KBM-7 (cell line): ENCODE measurements at regions not wholly inside any gene's neighbourhood (a gene's known extent, or its start where the extent isn't known, plus 50 kb on each side); places are given as distances from the start of the nearest gene placed in this dataset.
"Not testable (repeated sequence)": the region's sequence is repeated elsewhere in the genome, so short reads cannot be mapped to it uniquely, and the experiment has no call there.

ENCODE experiments used
- DNase-seq: peaks from one replicate; pipeline ENCODE4 v3.0.0-alpha.2; 2015
- in situ Hi-C: fragments of 300-500 bp; cut with MboI; formaldehyde crosslinking; loops from 2 replicates; pipeline ENCODE4 v1.14.3; 2020; ENCODE audit warnings: low sequenced_read_pairs, low pct_unique_long_range_greater_than_20kb, mixed read lengths

DNA sequence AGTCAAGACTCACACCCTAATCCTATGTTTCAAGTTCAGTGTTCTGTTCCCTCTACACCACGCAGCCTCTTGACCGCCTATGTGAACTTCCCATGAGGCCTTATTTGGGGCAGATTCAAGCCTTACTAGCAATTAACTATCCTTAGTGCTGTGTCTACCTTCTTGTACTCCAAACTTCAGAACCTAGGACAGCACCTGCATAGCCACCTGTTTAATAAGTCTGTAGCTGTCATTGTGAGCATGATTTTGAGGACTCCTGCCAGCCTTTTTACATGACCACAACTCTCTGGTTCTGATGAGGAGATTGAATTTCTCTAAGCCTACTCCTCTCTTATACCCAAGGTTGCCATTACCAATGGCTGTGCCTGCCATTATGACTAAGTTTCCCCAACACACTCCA, 50.8 kb upstream of the PCSK1 start:
- DNase-seq = peak; percentile 20
- in situ Hi-C loops = no loop called here

DNA sequence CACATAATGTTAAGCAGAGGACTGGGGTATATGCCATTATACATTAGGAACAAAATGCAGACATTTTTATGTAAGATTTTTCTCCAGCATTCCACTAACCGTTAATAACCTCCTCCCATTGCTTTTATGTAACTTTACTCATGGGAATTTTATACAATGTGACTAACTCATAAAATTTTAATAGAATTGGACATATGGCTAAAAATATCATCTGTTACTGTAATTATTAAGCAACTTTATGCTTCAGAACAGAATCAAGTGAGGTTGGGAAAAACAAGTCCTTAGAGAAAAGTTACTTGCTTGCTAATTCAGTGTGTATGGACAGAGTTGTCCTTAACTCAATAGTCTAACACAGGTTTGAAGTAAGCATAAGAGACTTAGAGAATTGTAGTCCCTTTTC, 54.8 kb upstream of the PCSK1 start:
- DNase-seq = no peak

GRCh38 chr5:96489532-96489931, 56.5 kb upstream of the PCSK1 start:
- in situ Hi-C loops = no loop called here
- DNase-seq = no peak

More for the DNA sequence above, 54.8 kb upstream of the PCSK1 start:
- in situ Hi-C loops = no loop called here

GRCh38 chr5:96492459-96493047, 59.5 kb upstream of the PCSK1 start:
- no peak for DNase-seq
- in situ Hi-C loops = no loop called here

DNA sequence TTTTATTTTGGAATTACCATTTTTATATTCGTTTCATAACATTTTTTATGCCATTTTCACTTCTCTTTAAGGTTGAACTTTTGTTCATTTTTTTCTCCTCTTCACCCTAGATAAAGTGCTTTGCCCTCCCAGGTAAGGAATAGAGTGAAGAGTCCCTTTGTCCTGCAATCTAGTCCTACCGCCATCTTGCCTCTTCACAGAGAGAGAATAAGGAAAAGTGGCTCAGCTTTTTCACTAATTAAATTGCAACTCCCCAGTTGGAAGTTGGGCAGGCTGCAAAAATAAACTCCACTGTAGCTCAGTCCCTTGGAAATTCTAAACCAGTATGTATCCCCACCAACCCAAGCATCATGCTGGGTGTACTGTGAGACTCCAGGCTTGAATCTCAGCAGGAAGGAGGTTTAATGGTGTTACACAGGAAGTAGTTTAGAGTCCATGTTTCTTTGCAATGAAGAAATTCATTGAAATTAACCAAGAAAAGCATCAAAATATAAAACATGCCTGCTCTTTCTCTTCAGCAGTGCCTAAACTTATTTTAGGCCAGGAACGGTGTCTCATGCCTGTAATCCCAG, 60.3 kb upstream of the PCSK1 start:
- no peak for DNase-seq
- in situ Hi-C loops = no loop called here

DNA sequence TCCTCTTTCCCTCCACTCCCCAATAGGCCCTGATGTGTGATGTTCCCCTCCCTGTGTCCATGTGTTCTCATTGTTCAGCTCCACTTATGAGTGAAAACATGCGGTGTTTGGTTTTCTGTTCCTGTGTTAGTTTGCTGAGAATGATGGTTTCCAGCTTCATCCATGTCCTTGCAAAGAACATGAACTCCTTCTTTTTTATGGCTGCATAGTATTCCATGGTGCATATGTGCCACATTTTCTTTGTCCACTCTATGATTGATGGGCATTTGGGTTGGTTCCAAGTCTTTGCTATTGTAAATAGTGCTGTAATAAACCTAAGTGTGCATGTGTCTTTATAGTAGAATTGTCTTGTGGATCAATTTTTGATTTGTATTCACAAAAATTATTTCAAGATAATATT, 62.4 kb upstream of the PCSK1 start:
- in situ Hi-C loops, DNase-seq: not testable (repeated sequence)

GRCh38 chr5:96497027-96497426, 64.0 kb upstream of the PCSK1 start:
- DNase-seq, in situ Hi-C loops: not testable (repeated sequence)

- no peak for DNase-seq
- in situ Hi-C loops = no loop called here
Observed at GRCh38 chr5:96499753-96500345, 66.8 kb upstream of the PCSK1 start.

DNA sequence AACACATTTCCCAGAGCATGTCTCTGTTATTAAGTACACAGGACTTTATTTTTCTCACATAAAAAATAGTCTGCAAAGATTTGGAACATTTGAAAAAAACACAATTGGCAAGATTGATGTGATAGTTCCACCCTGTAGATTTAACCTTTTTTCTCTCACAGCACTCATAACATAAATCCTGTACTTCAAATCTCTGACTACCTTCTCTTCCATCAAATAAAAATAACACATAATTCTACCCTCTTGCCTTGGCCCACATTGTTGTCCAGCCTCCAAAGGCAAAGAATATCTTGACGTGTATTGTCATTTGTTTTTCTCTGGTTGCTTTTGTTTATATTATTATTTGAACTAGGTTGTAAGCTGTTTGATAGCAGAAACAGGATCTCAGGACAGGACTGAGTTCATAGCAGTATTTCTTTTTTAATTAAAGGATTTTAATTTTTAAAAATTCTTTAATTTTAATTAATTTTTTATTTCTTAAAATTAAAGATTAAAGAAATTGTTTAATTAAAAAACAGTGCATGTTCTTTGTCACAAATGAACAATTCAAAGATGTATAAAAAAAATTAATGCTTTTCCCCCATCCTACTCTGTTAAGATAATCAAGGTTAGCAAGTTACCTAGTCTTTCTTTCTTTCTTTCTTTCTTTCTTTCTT, 69.1 kb upstream of the PCSK1 start:
- DNase-seq = no peak
- in situ Hi-C loops = no loop called here

GRCh38 chr5:96503501-96504236, 70.6 kb upstream of the PCSK1 start:
- no peak for DNase-seq
- in situ Hi-C loops = no loop called here

GRCh38 chr5:96506376-96506775, 73.3 kb upstream of the PCSK1 start:
- in situ Hi-C loops = no loop called here

GRCh38 chr5:96506866-96507527, 73.9 kb upstream of the PCSK1 start:
- in situ Hi-C loops = no loop called here
- DNase-seq = no peak

More at GRCh38 chr5:96506376-96506775, 73.3 kb upstream of the PCSK1 start:
- DNase-seq = no peak

DNA sequence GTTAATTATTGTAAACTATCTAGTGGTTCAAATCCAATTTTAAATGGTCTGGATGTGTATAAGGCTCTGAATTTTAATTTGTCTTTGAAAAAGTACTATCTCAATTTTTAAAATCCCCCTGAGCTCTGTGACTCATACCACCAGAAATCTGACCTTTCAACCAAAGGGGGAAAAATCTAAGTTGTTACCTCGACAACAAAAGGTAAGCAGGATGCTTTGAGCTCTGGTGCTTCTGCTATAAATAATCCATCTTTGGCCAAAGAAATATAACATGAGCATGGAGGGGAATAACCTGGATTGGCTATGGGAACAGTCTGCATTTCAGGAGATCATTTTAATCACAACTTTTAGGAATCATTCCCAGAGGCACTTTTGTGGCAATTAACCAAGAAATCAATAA, 76.3 kb upstream of the PCSK1 start:
- in situ Hi-C loops = no loop called here
- no peak for DNase-seq

GRCh38 chr5:96509721-96510350, 76.8 kb upstream of the PCSK1 start:
- no peak for DNase-seq
- in situ Hi-C loops = no loop called here

- in situ Hi-C loops = no loop called here
Observed at GRCh38 chr5:96516631-96517071, 83.6 kb upstream of the PCSK1 start.

GRCh38 chr5:96517295-96517694, 84.2 kb upstream of the PCSK1 start:
- in situ Hi-C loops = no loop called here
- no peak for DNase-seq

More at GRCh38 chr5:96516631-96517071, 83.6 kb upstream of the PCSK1 start:
- DNase-seq = no peak

DNA sequence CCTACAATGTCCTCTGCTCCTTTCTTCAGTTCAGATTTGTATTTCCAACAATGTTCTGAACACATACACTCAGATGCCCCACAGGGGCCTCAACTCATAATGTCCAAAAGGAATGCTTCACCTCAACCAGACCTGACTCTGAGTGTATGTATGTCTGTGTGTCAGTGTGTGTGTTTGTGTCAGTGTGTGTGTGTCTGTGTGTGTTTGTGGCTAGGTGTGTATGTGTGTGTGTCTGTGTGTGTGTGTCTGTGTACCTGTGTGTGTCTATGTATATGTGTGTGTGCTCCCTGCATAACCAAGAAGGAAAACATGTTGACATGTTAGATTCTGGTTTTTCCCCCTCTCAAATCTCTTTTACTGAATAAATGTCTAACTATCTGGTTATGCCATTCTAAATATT, 87.3 kb upstream of the PCSK1 start:
- no peak for DNase-seq
- in situ Hi-C loops = no loop called here

GRCh38 chr5:96522635-96523355, 89.7 kb upstream of the PCSK1 start:
- in situ Hi-C loops = no loop called here
- DNase-seq = no peak
